ENCODE measurements at regions not wholly inside any gene's neighbourhood (a gene's known extent, or its start where the extent isn't known, plus 50 kb on each side); places are given as distances from the start of the nearest gene placed in this dataset.
"Not testable (repeated sequence)": the region's sequence is repeated elsewhere in the genome, so short reads cannot be mapped to it uniquely, and the experiment has no call there.

GRCh38 chr2:52659546-52659945, 1108.1 kb upstream of the CHAC2 start:
- no peak for DNase-seq

DNA sequence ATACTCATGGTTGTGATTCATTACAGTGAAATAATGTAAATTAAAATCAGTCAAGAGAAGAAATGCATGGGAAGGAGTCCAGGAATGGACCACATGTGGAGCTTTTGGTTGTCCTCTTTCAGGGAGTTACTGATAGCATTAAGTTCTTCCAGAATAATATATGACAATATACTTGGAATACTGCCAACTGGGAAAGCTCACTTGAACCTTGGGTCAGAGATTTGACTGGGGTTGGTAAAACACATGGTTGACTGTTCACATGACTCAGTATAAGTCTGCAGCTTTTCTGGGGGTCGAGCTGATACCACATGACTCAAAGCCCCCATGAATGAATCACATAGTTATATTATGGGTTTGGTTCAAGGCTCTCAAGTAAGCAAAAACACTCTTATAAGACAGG, 1109.0 kb upstream of the CHAC2 start:
- DNase-seq, result no peak

- DNase-seq, result no peak
These were observed 1127.9 kb upstream of the CHAC2 start for GRCh38 chr2:52639692-52640091.

- no peak for DNase-seq
These were observed 1135.1 kb upstream of the CHAC2 start for GRCh38 chr2:52632543-52632942.

DNA sequence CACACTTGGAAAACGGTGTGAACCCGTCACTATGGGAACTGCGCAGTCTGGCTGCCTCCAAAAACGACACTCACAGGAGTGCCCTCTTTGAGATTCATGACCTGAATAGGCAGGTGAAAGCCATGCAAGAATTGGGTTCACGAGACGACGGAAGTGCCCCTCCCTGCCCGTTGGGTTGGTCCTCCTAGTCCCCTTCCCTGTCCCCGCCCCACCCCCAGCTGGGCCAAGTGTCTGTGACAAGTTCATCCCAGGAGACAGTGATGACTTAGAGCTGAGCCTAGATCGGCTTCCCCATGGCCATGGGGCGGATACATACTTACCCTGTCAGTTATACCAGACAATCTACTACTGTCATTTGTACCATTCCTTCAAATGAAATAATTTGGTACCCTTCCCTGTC, 1137.7 kb upstream of the CHAC2 start:
- DNase-seq, result no peak

- DNase-seq, result no peak
These were observed 1138.1 kb upstream of the CHAC2 start for GRCh38 chr2:52629531-52629930.

- no peak for DNase-seq
These were observed 1145.3 kb upstream of the CHAC2 start for GRCh38 chr2:52622266-52622665.

GRCh38 chr2:52613064-52613463, 1154.5 kb upstream of the CHAC2 start:
- peak in 1 of 3 experiments; percentile 14 for DNase-seq

DNA sequence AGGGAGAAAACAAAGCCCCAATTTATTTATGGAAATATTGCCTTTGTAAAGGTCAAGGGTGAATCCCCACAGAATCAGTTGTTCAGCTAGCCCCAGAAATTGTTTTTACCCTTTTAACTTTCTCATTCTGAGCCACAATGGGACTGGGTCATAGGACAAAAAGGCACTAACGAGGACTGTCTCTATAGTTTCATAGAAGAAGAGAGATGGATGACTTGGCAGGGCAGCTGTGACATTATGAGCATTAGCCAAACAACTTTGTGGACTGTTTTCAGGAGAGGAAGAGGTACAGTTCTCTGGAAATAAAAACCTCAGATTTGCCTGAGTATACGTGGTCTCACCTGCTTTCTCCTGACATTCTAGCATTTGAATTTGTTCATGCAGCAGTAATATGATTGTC, 1155.8 kb upstream of the CHAC2 start:
- DNase-seq, result peak in 2 of 3 experiments; percentile 46 to 80

DNA sequence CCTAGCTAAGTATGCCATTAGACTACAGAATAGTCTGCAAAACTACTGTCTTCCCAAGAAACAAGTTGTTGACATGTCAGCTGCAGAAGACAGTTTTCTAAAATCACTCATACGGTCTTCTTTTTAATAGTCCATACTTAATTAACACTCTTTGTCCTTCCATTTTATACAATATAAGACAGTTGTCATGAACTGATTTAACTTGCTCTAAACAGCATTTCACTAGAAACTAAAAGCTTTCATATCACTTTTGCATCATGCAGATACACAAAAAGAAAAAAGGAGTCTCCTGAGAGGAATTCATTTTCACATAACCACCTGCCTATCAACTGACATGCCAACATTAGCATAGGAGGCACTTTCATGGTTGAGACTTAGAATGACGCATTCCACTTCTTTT, 1159.6 kb upstream of the CHAC2 start:
- DNase-seq, result no peak

DNA sequence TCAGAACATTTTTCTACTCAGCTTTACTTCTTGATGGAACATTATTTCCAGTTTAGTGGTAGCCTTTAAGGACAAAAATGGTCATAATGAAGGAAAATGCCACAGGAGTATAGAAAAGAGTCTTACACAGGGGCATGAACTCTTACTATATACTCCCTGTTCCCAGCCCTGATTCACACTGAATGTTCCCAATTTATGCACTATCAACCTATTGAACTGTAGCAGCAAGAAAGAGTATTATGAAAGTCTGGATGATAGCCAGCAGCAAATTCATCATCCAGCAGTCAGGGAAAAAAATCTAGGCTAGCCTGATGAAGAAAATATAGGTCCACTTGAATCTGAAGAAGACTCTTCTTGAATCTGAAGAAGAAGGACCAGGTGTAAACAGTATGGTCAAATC, 1170.3 kb upstream of the CHAC2 start:
- no peak for DNase-seq

- peak in 1 of 3 experiments; percentile 12 for DNase-seq
These were observed 1173.6 kb upstream of the CHAC2 start for GRCh38 chr2:52594026-52594425.

DNA sequence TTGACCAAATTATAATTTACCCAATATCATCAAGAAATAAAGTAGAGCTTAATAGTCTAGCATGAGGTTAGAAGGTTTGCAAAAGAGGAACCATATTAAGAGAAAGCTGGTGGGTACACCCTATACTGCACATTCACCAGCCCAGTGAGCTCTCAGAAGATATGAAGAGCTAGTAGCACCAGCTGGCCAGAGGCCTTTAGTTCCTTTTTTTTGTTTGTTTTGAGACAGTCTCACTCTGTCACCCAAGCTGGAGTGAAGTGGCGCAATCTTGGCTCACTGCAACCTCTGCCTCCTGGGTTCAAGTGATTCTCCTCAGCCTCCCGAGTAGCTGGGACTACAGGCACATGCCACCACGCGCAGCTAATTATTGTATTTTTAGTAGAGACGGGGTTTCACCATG, 1183.5 kb upstream of the CHAC2 start:
- not testable (repeated sequence) for DNase-seq

- no peak for DNase-seq
These were observed 1195.1 kb upstream of the CHAC2 start for GRCh38 chr2:52572469-52572894.

GRCh38 chr2:52571380-52572347, 1195.9 kb upstream of the CHAC2 start:
- DNase-seq, result no peak

DNA sequence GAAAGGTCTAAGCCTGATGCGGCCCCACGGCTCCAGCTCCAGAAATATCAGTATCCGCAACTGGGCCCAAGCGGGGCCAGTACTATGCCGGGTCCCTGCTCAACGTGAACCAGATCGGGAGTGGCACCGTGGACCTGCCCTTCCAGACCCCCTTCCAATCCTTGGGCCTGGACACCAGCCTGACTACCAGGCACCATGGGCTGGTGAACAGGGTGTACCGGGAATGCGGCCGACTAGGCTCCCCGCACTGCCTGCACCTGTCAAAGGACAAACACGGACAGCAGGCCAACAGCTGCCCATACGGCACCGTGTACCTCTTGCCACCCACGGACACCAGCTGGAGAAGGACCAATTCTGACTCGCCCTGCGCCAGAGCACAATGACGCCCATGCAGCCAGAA, 1196.9 kb upstream of the CHAC2 start:
- no peak for DNase-seq

GRCh38 chr2:52563151-52563550, 1204.5 kb upstream of the CHAC2 start:
- no peak for DNase-seq

DNA sequence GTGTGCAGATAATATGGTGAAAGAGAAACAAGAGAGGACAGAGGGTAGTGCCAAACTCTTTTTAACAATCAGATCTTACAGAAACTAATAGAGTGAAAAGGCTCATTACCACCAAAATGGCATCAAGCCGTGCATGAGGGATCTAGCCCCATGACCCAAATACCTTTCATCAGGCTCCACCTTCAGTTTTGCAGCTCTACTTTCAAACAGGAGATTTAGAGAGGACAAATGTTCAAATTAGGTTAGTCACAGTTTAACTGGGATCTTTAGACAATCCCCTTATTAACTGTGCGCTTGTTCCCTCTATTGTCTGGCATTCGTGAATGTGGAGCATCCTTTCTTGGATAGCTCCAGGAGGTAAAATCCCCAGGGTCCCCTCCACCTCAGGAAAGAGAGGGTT, 1209.3 kb upstream of the CHAC2 start:
- DNase-seq, result no peak

DNA sequence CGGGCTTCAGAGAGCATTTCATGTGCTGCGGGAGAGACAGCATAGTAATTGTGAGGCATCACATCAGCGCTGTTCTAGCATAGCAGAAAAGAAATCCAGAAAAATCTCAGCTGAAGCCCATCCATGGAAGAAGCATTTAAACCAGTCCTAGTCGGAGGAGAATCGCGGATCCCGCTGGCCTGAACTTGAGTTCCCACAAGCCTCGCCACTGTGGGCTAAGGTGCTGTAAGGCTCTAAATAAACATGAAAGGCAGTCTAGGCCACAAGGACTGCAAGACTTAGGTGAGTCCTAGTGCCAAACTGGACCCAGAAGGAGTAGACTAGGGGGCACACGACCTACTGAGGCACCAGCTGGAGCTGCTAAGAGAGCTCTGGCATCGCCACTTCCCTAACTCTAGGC, 1225.3 kb upstream of the CHAC2 start:
- no peak for DNase-seq

DNA sequence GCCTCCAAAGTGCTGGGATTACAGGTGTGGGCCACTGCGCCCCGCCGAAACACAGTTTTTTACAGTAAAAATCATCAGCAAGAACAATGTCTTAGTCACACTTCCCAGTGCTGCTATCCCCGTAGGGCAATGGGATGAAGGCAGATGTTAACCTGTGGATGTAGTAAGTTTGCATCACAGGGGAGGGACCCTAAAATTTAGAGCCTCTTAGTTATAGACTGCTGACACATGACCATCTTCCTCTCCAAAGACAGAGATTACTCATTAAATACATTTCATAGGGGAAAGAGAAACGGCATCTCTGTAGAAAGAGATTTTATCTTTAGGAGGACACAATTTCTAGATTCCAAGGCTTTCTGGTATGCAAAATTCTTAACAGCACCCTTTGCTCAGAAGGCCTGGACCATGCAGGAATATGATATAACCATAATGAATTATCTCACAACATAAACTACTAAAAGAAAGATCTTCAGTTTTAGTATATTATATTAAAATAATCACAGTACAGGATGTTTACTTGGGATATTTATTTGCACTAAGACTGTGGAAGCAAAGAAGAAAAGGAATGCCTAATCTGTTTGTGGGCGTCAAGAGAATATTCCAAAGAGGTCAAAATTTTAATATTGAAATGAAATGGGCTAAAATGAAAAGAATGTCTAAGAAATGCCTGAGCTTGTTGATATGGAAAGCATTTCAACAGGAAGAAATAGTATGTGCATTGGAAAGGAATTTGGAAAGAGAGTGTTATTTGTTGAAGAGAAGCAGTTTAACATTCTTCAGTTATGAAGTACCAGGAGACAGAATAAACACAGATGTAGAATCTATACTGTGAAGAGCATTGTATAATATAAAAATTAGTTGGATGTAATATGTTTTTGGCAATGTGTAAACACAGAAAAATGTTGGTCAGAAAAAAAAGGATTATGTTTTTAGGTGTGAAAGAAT, 1228.3 kb upstream of the CHAC2 start:
- DNase-seq, result no peak

GRCh38 chr2:52537588-52537987, 1230.0 kb upstream of the CHAC2 start:
- DNase-seq, result no peak

DNA sequence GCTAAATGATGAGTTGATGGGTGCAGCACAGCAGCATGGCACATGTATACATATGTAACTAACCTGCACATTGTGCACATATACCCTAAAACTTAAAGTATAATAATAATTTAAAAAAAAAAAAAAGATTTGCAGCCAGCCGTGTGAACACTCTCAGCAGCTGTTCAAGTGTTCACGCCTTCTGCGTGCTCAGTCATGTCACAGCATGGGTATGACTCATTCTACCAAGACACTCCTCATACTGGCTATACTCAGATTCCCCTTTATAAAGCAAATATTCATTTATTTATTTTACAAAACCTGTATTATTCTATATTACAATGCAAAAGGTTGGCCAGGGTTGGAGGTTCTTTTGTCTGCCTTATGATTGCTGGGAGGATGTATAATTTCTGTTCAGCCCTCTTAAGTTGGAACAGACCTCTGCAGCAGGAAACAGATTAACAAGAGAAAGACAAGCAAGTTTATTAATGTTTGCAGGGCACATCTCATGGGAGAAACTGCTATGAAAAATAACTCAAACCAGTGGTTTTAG, 1230.6 kb upstream of the CHAC2 start:
- DNase-seq, result peak in 2 of 3 experiments; percentile 4 to 37

DNA sequence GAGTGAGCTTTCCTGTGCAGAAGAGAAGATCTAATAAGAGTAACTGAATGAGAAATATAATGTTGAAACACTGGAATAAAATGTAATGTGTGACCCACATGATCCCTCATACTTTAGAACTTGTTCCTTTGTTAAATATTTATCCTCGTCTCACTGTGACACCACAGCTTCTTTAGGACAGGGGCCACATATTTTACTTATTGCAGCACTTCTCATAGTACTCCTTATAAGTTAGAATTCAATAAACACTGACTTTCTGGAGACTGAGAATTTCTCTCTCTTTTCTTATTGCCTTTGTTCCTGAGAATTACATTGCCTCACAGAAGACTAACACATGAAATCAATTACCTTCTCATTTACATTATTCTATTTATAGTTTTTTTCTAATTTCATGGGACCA, 1234.6 kb upstream of the CHAC2 start:
- DNase-seq, result no peak
